Hematopoietic multipotent progenitor cell treated with erythropoietin and hydrocortisone succinate and interleukin-3 and kit ligand, for 17 days (in vitro differentiated cells): ENCODE measurements at regions not wholly inside any gene's neighbourhood (a gene's known extent, or its start where the extent isn't known, plus 50 kb on each side); places are given as distances from the start of the nearest gene placed in this dataset.
A peak's percentile ranks its signal among the peaks of the same experiment; 100 is the strongest.

Source experiments
- DNase-seq: peaks from one replicate; pipeline ENCODE4 v3.0.0-alpha.2; 2015; ENCODE audit warnings: low spot score

DNA sequence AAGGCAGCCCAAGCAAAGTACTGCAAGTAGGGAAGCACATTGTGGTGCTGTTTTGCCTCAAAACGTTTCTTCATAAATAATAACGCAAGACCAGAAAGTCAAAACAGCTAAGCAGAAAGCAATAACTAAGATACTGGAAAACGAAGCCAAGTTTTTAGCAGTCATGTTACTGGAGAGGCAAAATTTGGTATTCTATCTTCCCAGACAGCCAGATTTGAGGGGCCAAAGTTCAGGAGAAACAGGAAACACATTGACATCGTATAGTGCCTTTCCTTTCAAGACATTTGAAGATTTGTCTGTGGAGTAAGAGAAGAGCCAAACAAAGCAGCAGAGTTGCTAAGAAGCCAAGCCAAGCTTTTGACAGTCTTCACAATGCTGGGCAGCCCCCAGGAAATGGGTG, 843.6 kb upstream of the NECTIN3 start:
- DNase-seq: no peak

- DNase-seq: no peak
These were observed 836.8 kb upstream of the NECTIN3 start for GRCh38 chr3:110234831-110235230.

GRCh38 chr3:110236976-110237610, 834.5 kb upstream of the NECTIN3 start:
- DNase-seq: no peak

DNA sequence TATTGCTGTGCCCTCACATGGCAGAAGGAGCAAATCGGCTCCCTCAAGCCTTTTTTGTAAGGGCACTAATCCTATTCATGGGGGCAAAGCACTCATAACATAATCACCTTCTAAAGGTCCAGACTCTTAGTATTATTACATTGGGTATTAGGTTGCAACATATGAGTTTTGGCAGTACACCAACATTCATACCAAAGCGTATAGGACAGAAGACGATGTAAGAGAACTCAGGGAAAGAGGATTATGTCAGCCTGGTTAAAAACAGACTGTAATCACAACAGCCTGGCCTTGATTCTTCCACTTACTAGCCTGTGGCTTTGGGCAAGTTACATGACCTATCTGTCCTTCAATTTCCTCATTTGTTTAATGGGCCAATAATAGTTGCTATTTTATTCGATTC, 828.5 kb upstream of the NECTIN3 start:
- no peak for DNase-seq

- DNase-seq: no peak
These were observed 824.7 kb upstream of the NECTIN3 start for GRCh38 chr3:110246796-110247376.

DNA sequence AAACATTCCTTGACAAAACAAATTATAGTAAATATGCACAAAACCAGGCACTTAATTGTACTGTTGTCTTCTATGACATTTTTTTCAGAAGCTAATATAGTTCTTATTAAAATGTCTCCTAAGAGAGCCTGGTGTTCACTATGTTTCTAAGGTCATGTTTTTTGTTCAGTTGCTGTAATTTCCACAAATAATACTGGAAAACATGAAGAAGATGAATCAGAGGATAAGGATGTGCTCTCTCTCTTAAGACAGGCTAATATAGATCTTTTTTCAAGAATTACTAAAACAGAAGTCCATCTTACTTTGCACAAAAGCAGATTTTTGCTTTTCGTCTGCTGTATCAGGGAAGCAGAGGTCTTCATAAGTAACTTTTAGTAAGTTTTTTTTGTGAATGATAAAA, 823.0 kb upstream of the NECTIN3 start:
- DNase-seq: no peak

GRCh38 chr3:110253794-110254193, 817.8 kb upstream of the NECTIN3 start:
- DNase-seq: no peak

GRCh38 chr3:110254591-110254990, 817.0 kb upstream of the NECTIN3 start:
- DNase-seq: no peak

- DNase-seq: no peak
These were observed 810.5 kb upstream of the NECTIN3 start for GRCh38 chr3:110261141-110261540.

DNA sequence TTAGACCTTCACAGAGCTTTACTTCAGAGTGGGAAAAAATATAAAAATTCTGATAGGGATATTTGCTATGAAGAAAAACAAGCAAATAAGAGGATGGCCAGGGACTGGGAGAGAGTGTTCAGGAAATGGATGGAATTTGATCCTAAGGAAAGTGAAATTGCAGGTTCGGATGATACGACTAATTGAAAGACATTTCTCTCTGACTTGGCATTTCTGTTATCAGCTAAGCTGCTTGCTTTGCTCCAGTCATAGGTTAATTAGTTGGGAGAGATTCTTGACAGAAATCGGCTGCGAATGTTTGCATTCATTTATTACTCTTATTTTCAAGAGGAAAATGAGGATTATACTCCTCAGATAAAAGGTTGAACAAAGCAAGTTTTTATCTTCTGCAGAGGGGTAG, 808.7 kb upstream of the NECTIN3 start:
- no peak for DNase-seq

- DNase-seq: no peak
These were observed 806.3 kb upstream of the NECTIN3 start for GRCh38 chr3:110265302-110265701.

- no peak for DNase-seq
These were observed 804.2 kb upstream of the NECTIN3 start for GRCh38 chr3:110267304-110267845.

DNA sequence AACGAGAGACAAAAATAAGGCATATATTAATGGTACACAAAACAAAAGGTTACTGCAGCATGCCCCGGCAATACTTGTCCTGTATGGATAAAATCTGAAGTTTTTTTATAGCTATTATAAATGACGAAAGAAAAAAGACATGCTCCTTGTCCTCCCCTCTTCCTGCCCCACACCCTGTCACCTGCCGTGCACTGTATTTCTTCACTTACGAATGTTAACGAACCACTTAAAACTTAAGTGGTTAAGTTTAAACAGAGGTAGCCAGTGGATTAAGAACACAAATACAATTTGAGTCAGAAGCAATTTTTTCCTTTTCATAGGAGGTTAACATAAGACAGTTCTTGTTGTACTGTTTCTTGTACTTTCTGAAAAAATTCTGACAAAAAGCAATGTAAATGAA, 799.1 kb upstream of the NECTIN3 start:
- DNase-seq: no peak

DNA sequence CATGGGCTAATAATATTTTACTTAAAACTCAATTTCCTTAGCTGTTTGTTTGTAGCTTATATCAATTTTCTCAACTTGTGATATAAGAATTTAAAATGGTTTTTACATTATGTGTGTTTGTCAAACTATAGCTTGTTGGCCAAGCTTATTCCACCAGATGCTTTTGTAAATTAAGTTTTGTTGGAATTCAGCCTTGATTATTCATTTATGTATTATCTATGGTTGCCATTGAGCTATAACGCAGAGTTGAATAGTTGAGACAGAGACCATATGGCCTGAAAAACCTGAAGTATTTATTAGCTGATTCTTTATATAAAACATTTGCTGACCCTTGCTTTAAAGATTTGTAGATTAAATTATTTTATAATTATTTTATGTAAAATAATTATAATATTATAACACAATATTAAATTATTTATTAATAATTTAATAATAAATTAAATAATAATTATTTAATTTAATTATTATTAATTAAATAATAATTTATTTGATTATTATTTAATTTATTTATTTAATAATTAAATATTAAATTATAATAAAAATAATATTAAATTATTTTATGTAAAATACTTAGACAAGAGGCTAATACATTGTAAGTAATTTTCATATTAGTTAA, 779.6 kb upstream of the NECTIN3 start:
- no peak for DNase-seq

DNA sequence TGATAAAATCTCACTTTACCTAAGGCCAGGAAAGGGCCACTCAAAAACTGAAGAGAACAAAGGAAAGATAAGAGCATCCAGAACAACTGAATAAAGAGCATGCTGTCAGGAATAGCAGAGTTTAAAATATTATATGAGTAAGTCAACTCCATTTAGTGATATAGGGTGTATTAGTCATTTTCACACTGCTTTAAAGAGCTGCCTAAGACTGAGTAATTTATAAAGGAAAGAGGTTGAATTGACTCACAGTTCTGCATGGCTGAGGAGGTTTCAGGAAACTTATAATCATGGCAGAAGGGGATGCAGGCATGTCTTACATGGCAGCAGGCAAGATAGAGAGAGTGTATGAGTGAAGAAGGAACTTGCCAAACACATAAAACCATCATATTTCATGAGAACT, 778.0 kb upstream of the NECTIN3 start:
- no peak for DNase-seq

- DNase-seq: no peak
These were observed 774.7 kb upstream of the NECTIN3 start for GRCh38 chr3:110296885-110297284.

GRCh38 chr3:110301781-110302180, 769.8 kb upstream of the NECTIN3 start:
- no peak for DNase-seq

- DNase-seq: no peak
These were observed 764.4 kb upstream of the NECTIN3 start for GRCh38 chr3:110307065-110307809.

DNA sequence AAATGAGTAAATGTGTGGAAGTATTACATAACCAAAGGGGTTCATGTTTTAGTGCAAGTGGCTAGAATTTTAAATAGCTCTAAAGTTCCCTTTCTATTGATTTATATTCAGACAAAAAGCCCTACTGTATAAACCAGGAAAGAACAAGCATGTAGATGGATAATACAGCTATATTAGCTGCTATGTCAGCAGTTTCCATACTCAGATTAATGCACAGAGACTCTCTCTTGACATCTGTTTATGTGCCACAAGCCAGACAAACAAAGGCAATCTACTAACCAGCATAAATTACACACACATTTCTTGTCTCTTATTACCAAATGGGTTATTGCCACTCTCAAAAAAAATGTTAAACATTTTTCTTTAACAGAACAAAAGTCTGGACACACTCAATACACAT, 760.1 kb upstream of the NECTIN3 start:
- DNase-seq: no peak

DNA sequence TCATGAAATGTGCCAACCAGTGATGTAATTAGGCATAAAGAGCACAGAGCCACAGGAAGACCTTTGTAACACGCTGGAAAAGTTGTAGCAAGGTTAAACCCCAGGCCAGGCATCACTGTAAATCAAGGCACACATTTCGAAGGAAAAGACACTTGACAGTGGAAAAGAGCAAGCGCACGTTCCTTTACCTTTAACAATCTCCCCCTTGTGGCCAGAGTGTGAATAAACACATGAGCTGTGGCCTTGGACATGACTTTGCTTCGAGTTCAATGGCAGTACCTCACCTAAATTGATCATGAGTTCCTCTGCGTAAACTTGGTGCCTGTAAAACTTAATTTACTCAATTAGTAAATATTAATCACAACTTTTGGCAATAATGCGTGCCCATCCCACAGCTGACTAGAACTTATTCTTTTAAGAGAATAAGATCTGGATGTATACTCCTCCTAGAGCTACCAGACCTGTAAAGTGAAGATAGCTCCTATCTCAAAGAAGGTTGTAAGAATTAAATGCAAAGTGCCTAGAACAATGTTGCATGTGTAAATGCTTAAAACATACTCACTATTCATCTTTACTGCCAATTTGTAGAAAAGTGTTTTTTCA, 757.0 kb upstream of the NECTIN3 start:
- DNase-seq: peak; percentile 23

DNA sequence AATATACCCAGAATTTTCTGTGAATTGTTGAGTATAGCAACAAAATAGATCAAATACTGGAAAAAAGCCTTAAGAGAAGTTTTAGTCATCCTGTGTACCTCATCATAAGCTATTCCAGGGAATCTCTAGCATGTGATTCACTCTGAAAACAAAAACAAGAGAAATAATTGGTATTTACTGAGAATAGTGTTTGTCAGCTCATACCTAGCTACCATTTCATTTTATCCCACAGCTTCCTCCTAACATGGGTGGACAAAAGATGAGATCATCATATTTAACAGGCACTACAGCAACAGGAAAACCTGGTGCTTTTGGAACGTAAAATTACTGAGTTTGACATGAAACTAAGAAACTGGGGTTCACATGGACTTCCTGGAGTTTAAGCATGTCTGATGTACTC, 753.5 kb upstream of the NECTIN3 start:
- no peak for DNase-seq

DNA sequence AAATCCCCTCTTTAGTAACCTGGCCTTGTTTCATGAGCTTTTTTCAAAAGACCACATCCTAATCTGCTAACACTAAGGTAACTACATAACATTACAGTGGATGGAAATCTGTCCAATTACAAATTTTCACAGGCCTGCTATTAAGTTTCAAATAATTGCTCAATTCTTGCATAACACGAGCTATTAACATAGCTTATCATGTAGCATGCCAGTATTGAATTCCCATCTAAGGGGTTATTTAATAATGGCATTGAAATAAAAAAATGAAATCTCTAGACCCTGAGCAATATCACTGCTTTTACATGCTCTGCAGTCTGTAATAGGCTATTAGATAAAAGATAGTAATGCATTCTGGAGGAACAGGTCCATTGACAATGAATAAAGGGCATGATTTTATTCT, 748.3 kb upstream of the NECTIN3 start:
- DNase-seq: no peak
